ENCODE measurements at regions not wholly inside any gene's neighbourhood (a gene's known extent, or its start where the extent isn't known, plus 50 kb on each side); places are given as distances from the start of the nearest gene placed in this dataset.

- no peak overlapping the region for H2AK9ac ChIP-seq (replicated peaks; ENCODE audit: low read depth, low read length, poor library complexity)
- H2BK5ac ChIP-seq (ENCODE audit: low read depth, low read length, poor library complexity, severe bottlenecking): no peak overlapping the region
- no peaks in the 10 kb centered on the region for H3K4me1 ChIP-seq (ENCODE audit: control insufficient read depth, insufficient read depth, low read length)
- intact Hi-C loops (cut with micrococcal nuclease) (loop anchor here (10.0 kb wide), 1 partner anchor 137 kb away; no protein-coding TSS in a partner anchor), dilution Hi-C loops (cut with HindIII; ENCODE audit: low sequenced_read_pairs, unreplicated experiment) (no loop called here), in situ Hi-C loops (cut with MboI; ENCODE audit: low sequenced_read_pairs) (no loop called here)
- H3K9me1 ChIP-seq (ENCODE audit: insufficient read depth, low read length): no peaks in the 10 kb centered on the region
- no CpG with 5 or more reads among the region's 7 CpGs for WGBS, 2 experiments (ENCODE audit: extremely low coverage in 2 of 2, insufficient read length in 1 of 2)
- no peak overlapping the region for H3K27ac ChIP-seq (ENCODE audit: insufficient read depth, low read length)
- H3K23ac ChIP-seq (ENCODE audit: low read depth, low read length): no peak overlapping the region
- ATAC-seq (ENCODE audit: low read depth) (no peak), DNase-seq (no peak)
- H3K4ac ChIP-seq (ENCODE audit: low read depth, low read length): no peak overlapping the region
- H2BK20ac ChIP-seq (ENCODE audit: low read depth, low read length): no peak overlapping the region
- no peak overlapping the region for H3K18ac ChIP-seq (ENCODE audit: low read depth, low read length)
- H4K20me1 ChIP-seq (ENCODE audit: insufficient read depth, low read length): no peaks in the 10 kb centered on the region
- no peak overlapping the region for H4K91ac ChIP-seq (ENCODE audit: insufficient read depth, low read depth, low read length)
- H3K14ac ChIP-seq (replicated peaks; ENCODE audit: low read depth, low read length): no peak overlapping the region
- no peak overlapping the region for H3K4me2 ChIP-seq (ENCODE audit: low read depth, low read length)
- BruUV-seq (replicated peaks): no TSS peak
- ChIA-PET POLR2A (ENCODE audit: unreplicated experiment) (no interaction called here), CTCF (interaction anchor here (0.6 kb wide), 1 partner anchor 84 kb away, joined by 3 read pairs; no protein-coding TSS in a partner anchor)
- no peak overlapping the region for H4K8ac ChIP-seq (ENCODE audit: low read depth in 2 of 2, low read length in 2 of 2)
- TF ChIP-seq CEBPB (IDR thresholded peaks at IDR 0.05; ENCODE audit: low read depth, low read length) (peak; percentile 62), MXI1 (IDR thresholded peaks at IDR 0.05; ENCODE audit: borderline replicate concordance, low read depth, low read length) (no peak)
- H2AK5ac ChIP-seq (ENCODE audit: low read depth, low read length): no peak overlapping the region
- H3K9ac ChIP-seq (ENCODE audit: low read depth, low read length): no peak overlapping the region
- no peaks in the 10 kb centered on the region for H3K27me3 ChIP-seq (ENCODE audit: control insufficient read depth, insufficient read depth, low read length)
- peaks cover 9% of the 10 kb centered on the region for H3K9me3 ChIP-seq (ENCODE audit: control insufficient read depth, insufficient read depth, low read length)
- H2BK15ac ChIP-seq (ENCODE audit: low read depth, low read length): no peak overlapping the region
- H2AFZ ChIP-seq (replicated peaks; ENCODE audit: low read length, poor library complexity): no peak overlapping the region
- no peaks in the 10 kb centered on the region for H3K79me1 ChIP-seq (ENCODE audit: low read depth in 1 of 2, low read length in 2 of 2)
- H3K4me3 ChIP-seq (ENCODE audit: insufficient read depth, low read depth, low read length): no peak overlapping the region
- H3K56ac ChIP-seq (ENCODE audit: extremely low read depth, insufficient read depth, low read length): no peak overlapping the region
- no peak overlapping the region for H2BK120ac ChIP-seq (ENCODE audit: low read depth, low read length)
- no peak overlapping the region for H4K5ac ChIP-seq (ENCODE audit: low read depth, low read length)
- no peaks in the 10 kb centered on the region for H3K36me3 ChIP-seq (ENCODE audit: control insufficient read depth, insufficient read depth, low read length)
These were observed 456.6 kb downstream of the RPS6KC1 start for GRCh38 chr1:213507472-213508223.

Measured in IMR-90 (cell line).